ENCODE measurements at regions not wholly inside any gene's neighbourhood (a gene's known extent, or its start where the extent isn't known, plus 50 kb on each side); places are given as distances from the start of the nearest gene placed in this dataset.
"Not testable (repeated sequence)": the region's sequence is repeated elsewhere in the genome, so short reads cannot be mapped to it uniquely, and the experiment has no call there.

DNA sequence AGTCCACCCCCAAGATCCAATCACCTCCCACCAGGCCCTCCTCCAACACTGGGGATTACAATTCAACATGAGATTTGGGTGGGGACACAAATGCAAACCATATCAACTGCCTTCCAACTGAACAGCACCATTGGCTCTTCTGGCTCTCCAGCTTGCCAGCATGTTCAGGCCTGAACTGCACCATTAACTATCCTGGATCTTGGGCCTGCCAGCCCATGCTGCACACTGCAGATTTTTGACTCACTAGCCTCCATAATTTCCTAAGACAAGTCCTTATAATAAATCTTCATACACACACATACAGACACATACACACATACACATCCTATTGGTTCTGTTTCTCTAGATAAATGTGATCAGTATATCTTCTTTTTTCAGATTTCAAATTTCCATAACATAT is 737.1 kb upstream of the SPRY2 start:
- H2AFZ ChIP-seq (ENCODE audit: insufficient read depth, low read depth, low read length, poor library complexity, severe bottlenecking): no peak overlapping the region
- no peak overlapping the region for H3K9ac ChIP-seq (ENCODE audit: insufficient read depth, low read length, poor library complexity, severe bottlenecking)
- H3K4me3 Mint-ChIP-seq: no peak overlapping the region
- no peaks in the 10 kb centered on the region for H3K4me1 Mint-ChIP-seq
- H3K4me2 ChIP-seq (replicated peaks; ENCODE audit: extremely low read depth, low read length, poor library complexity, severe bottlenecking): no peak overlapping the region
- intact Hi-C loops (cut with micrococcal nuclease): no loop called here
- H3K79me2 ChIP-seq (ENCODE audit: insufficient read depth, low read length): no peaks in the 10 kb centered on the region
- H3K36me3 ChIP-seq (replicated peaks in 1 of 2; ENCODE audit: control insufficient read depth in 1 of 2, insufficient read depth in 2 of 2, low read length in 2 of 2): no peaks in the 10 kb centered on the region
- H3K27me3 Mint-ChIP-seq (ENCODE audit: low read depth in 3 of 3): no peaks in the 10 kb centered on the region
- no peak overlapping the region for H3K4me3 ChIP-seq (replicated peaks in 1 of 3; ENCODE audit: low read depth in 2 of 3, low read length in 3 of 3)
- H3K27me3 ChIP-seq (ENCODE audit: control insufficient read depth in 2 of 2, insufficient read depth in 2 of 2, low read length in 2 of 2): no peaks in the 10 kb centered on the region
- no peak for DNase-seq
- no peak overlapping the region for H3K27ac ChIP-seq (ENCODE audit: low read depth in 1 of 2, low read length in 2 of 2)
- no peaks in the 10 kb centered on the region for H4K20me1 ChIP-seq (ENCODE audit: insufficient read depth, low read length)
- H3K36me3 Mint-ChIP-seq: no peaks in the 10 kb centered on the region
- H3K9me3 ChIP-seq (replicated peaks in 1 of 2; ENCODE audit: control insufficient read depth in 1 of 2, insufficient read depth in 1 of 2, low read length in 2 of 2): no peaks in the 10 kb centered on the region
- H3K9me3 Mint-ChIP-seq: peaks cover 0 to 6% (median 3%) of the 10 kb centered on the region in 7 donors
- TF ChIP-seq CTCF (IDR thresholded peaks at IDR 0.05): no peak
- H3K4me1 ChIP-seq (ENCODE audit: control insufficient read depth in 1 of 2, insufficient read depth in 2 of 2, low read length in 2 of 2): no peaks in the 10 kb centered on the region
- no peak overlapping the region for H3K27ac Mint-ChIP-seq

DNA sequence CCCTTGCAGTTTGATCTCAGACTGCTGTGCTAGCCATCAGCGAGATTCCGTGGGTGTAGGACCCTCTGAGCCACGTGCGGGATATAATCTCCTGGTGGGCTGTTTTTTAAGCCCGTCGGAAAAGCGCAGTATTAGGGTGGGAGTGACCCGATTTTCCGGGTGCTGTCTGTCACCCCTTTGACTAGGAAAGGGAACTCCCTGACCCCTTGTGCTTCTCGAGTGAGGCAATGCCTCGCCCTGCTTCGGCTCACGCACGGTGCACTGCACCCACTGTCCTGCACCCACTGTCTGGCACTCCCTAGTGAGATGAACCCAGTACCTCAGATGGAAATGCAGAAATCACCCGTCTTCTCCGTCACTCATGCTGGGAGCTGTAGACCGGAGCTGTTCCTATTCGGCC is 728.9 kb upstream of the SPRY2 start:
- H3K4me1 Mint-ChIP-seq; H3K36me3 ChIP-seq (replicated peaks in 1 of 2; ENCODE audit: control insufficient read depth in 1 of 2, insufficient read depth in 2 of 2, low read length in 2 of 2); H3K9me3 ChIP-seq (replicated peaks in 1 of 2; ENCODE audit: control insufficient read depth in 1 of 2, insufficient read depth in 1 of 2, low read length in 2 of 2); DNase-seq; H3K4me3 ChIP-seq (replicated peaks in 1 of 3; ENCODE audit: low read depth in 2 of 3, low read length in 3 of 3); H3K27me3 ChIP-seq (ENCODE audit: control insufficient read depth in 2 of 2, insufficient read depth in 2 of 2, low read length in 2 of 2); H3K27me3 Mint-ChIP-seq (ENCODE audit: low read depth in 3 of 3); H3K4me2 ChIP-seq (replicated peaks; ENCODE audit: extremely low read depth, low read length, poor library complexity, severe bottlenecking); H3K4me1 ChIP-seq (ENCODE audit: control insufficient read depth in 1 of 2, insufficient read depth in 2 of 2, low read length in 2 of 2); H3K9ac ChIP-seq (ENCODE audit: insufficient read depth, low read length, poor library complexity, severe bottlenecking); H3K4me3 Mint-ChIP-seq; intact Hi-C loops (cut with micrococcal nuclease); H3K27ac Mint-ChIP-seq; H3K36me3 Mint-ChIP-seq; H2AFZ ChIP-seq (ENCODE audit: insufficient read depth, low read depth, low read length, poor library complexity, severe bottlenecking); H3K27ac ChIP-seq (ENCODE audit: low read depth in 1 of 2, low read length in 2 of 2); H3K79me2 ChIP-seq (ENCODE audit: insufficient read depth, low read length); H4K20me1 ChIP-seq (ENCODE audit: insufficient read depth, low read length): not testable (repeated sequence)
- 97% methylated on average over 14 of the region's 18 CpGs for WGBS (ENCODE audit: insufficient coverage)
- H3K9me3 Mint-ChIP-seq: peaks cover 2 to 14% (median 7%) of the 10 kb centered on the region in 7 donors

Measured in CD14-positive monocyte (primary cell).